Activated CD8-positive, alpha-beta memory T cell treated with anti-CD3 and anti-CD28 coated beads for 48 hours (primary cell): ENCODE measurements at regions not wholly inside any gene's neighbourhood (a gene's known extent, or its start where the extent isn't known, plus 50 kb on each side); places are given as distances from the start of the nearest gene placed in this dataset.

ENCODE experiments used
- DNase-seq, 3 experiments: peaks; one replicate each; pipeline ENCODE4 v3.0.0-alpha.2; 2020; ENCODE audit warnings: low read depth in 2 of 3, low spot score in 2 of 3

DNA sequence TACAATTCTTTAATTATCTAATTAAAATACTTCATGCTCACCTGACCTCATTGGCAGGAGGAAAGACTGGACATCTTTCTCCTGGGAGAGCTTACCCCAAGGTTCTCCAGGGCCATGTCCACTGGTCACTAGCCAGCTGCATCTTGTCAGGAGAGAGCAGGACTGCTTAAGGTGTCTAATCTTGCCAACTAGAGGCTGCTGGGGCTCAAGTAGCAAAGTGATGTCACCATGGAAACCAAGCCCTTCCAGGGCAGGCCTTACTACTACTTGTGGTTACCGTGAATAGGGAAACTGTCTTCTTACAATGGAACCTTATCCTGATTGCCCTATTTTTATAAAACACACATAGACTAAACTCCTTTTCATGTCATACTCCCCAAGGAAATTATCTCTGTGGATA, 376.4 kb downstream of the SNAPC1 start:
- no peak for DNase-seq

DNA sequence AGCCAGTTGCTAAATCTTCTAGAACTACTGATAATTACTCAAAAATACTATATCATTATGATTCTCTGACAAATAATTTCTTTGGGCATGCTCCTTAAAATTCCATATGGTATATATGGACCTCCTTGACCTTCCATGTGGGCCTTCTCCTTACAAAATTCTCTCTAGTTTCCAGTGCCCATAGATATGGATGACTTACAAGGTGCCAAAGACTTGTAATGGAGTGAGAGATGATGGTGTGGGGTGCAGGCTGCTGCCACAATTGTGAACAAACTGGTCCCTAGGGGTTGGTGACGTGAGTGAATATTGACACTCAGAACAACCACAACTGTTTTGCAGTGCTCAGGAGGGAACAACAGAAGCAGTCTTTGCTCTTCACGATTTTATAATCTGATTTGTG, 378.9 kb downstream of the SNAPC1 start:
- DNase-seq: no peak

DNA sequence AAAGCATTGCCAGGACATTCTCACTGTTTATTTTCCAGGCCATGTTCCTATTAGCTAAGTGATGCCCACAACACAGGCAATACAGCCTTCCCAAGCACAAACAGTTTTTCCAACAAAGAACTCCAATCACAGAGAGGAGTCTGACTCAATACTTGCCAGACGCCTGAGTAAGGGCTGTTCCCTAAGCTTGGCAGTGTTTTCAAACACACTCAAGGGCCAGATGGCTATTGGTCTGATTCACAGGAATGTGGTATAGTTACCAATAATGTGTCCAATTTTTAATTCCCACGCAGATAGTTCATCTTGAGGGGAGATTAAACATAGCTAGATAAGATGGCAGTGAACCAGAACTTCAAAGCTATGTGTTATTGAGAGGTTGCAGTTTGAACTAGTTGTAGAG, 381.0 kb downstream of the SNAPC1 start:
- DNase-seq: no peak

DNA sequence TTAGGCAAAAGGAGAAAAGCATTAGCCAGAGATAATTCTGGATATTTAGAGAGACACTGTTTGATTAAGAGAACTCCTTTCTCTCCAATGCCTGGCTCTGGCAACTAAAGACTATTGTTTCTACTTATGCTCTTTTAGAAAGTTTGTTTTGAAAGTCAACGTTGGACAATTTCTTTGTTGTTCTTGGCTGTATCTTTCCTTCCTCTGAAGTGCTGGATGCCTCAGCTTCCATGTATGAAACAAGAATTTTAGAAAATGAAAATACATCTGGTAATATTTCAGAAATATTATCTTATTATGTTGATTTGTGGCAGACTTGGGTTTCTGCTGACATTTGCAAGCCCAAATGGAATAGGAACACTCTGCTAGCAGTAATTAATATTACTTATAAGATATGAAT, 382.6 kb downstream of the SNAPC1 start:
- DNase-seq: no peak

DNA sequence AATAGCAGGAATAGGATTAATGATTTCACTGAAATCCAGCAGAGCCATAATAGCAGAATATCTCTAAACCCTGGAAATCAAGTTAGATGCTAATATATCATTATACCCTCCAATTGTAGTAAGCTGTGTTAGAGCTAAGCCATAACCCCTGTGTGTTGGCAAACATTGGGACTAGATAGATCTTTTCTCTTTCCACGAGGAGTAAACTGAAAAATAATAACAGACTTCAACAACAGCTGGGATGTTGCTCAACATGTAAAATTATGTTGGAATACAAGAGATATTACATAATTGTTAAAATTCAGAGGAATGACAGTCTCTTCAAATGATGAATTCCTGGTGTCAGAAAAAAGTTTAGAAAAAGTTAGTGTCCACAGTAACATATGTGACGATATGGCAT, 383.8 kb downstream of the SNAPC1 start:
- DNase-seq: no peak

DNA sequence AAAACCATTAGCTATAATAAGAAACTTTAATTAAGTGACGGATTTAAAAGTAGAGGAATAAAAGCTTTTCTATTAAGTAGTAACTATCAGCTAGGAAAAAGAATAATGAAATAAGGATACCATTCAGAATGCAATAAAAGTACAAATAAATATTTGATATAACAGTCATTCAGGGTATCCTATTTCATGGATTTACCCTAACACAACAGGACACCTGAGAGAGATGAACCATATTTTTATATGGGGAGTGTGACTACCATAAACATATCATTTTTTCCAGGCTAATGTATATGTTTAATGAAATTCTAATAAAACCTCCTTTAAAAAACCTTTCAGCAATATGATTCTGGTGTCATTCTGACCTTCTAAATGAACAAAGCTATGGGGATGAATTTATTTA, 393.8 kb downstream of the SNAPC1 start:
- DNase-seq: no peak

DNA sequence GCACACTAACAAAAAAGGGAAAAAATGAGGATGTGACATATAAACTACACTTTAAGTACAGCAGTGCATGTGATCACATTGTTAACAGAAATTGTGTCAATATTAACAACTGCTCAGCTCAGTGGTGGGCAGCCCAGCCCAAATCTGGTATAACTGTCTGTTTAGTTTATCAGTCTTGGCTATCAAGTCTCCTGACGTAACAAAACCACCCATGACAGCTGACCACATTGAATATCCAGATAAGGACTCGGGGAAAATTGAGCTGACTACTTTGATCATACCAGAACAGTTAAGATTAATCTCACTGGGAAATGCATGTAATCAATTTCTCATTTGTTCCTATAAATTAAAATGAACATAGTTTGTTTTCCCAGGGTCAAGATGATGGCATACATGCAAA, 396.6 kb downstream of the SNAPC1 start:
- no peak for DNase-seq

DNA sequence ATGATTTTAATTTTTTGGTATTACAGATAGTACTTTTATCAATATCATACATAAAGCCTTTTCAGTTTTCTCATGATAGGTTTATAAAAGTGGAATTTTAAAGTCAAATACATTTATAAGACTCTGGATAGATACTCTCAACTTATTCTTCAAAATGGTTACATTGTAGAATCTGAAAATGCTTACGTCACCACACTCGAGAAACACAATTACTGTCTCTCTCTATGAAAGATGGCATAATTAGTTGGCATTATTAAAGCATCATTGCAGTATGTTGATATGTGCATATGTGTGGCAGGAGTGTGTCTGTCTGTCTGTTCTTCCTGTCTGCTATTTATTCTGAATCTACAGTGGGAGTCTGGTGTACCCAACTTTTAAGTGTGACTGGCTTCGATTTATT, 397.1 kb downstream of the SNAPC1 start:
- DNase-seq: no peak

DNA sequence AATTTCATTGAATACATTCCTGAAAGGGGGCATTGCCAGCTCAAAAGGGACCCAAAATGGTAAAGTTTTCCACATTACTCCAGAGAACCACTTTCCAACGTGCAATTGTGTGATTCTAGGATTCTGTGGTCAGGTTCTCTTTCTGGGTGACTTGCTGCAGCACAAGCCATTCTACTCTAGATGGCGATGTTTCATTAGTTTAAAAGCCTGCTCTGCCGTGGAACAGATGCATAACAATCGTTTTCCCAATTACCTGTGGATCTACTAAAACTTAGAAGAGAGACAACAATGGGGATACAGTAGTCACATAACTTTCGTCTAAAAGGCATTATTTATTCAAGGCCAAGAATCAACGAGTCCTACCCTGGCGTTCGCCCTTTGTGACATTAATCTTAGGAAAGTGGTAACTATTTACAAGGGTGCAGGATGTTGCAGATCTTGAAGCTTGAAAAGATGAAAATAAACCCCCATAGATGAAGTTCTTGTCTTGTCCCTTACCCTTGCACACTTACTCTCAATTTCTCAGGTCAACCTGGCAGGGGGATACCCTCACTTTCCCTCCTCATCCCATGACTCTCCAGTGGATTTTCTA, 400.9 kb downstream of the SNAPC1 start:
- DNase-seq: no peak

DNA sequence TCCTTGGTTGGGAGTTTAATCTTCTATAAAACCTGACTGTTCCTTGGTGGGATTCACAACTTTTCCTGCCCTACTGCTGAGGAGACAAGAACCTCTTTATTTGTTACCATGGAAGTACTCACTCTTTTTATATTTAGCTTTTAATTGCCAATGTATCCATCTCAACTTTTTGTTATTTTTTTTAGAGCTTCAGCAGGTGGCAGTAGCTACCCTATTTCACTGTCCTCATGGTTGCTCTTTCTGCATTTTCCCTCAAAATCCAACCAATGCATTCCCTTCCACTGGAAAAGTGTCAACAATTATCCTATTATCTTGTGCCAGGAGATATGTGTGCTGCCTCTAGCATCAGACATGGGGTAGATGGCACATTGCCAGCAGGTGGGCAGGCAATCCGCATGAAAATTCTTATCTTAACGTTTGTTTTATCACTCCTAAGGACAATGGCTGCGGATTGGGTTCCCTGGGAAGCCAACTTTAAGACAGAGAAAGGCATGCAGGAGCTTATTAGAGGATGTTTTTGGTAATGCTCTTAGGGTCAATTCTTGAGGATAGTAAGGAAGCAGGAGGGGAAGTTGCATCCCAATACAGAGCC, 406.4 kb downstream of the SNAPC1 start:
- DNase-seq: no peak

DNA sequence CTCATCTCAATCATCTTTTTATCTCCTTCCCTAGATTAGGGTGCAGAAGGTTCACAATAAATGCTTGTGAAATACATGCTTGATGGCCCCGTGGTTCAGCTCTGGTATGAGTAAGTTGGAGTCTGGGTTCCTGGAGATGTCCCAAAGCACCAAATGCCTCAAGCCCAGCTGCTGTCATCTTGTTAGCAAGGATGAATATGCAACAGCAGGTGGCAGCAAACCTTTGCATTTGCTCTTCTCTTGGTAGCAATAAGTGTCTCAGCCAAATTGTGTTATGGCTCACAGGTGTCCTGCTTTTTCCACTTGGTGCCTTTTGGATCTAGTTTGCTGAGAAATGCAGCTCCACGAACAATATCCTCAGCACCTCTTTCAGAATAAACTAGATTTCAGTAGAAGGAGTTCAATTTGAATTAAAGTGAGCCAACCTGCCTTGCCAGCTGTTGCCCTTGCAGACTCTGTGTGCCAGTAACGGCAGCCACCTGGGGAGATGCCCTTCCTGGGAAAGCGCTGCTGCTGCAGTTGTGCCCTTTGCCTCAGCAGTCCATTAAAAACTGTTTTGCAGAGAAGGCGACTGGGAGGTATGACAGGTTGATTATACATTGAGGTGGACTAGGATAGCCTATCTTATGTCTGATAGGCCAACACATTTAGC, 417.3 kb downstream of the SNAPC1 start:
- DNase-seq: no peak

DNA sequence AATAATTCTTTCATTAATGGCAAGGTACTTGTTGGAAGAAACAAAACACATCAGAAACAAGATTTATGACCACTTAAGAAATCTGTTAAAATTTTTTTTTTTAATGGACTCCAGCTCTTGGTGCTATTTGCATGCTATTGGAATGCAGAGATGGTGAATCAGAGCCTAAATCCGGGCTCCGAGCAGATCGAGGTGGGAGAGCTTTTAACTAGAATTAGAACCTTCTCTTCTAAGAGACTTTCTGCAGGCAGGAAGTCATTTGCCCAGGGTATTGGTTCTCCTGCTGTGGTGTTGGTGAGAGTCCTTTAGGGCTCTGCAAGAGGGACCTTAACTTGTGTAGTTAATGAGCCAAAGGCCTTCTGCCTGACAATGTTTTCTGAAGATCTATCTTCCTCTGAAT, 419.4 kb downstream of the SNAPC1 start:
- DNase-seq: no peak

DNA sequence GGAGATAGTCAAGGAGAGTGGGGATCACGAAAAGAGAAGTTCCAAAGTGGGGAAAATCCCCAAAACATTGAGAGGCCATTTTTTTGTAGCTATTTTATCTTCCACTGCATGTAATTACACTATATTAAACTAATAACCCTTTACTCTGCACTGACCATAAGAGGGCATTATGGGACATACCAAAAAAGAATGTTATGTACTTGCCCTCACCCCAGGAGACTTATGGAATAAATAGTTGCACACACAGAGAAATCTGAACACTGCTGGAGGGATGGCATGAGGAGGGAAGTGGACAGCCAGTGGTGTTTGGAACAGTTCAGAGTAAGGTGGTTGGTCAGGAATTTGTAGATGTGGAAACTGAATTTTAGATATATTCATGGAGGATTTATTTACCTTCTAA, 422.9 kb downstream of the SNAPC1 start:
- DNase-seq: no peak

DNA sequence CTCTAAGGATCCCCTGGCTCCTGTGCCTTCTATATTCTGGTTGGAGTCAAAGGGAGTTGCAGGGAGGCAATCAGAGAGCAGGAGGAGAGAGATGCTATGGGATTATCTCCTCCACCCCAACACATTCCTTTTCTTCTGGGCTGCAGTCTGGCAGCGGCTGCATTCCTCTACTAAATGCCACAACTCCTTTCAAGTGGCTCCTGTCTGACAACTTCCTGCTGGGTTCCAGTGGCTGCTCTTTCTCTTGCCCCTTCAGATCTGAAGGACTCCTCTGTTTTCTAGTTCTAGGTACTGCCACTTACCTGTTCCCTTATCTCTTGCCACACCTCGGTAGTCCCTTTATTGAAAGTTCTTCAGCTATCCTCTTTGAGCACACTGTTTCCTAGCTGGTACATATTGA, 425.0 kb downstream of the SNAPC1 start:
- no peak for DNase-seq

DNA sequence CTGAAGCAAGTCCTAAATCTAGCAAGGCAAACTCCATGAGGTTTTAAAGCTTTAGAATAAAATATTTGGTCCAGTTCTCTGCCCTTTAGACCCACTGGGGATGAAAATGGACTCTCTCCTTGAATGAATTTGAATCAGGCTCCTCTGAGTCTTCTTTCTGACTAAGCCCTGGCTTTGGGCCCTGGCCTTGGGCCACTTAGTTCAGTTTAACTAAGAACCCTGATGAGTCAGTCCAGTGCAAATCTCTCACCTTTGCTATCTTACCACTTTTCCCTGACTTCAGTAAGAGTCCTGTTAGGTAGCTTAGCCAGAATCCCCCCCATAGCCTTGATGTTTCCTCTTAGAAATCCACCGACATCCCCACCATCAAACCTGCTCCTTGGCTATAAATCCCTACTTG, 427.5 kb downstream of the SNAPC1 start:
- no peak for DNase-seq

DNA sequence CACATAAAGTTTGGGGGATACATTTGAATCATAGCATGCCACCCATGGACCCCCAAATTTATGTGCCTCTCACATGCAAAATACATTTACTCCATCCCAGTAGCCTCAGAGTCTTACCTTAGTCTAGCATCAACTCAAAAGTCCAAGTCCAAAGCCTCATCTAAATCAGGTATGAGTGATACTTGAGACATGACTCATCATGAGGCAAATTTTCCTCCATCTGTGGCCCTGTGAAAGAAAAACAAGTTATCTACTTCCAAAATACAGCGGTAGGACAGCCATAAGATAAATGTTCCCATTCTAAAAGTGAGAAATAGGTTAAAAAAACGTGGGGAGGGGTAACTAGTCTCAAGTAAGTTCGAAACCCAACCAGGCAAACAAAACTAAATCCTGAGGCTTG, 444.2 kb downstream of the SNAPC1 start:
- DNase-seq: no peak

DNA sequence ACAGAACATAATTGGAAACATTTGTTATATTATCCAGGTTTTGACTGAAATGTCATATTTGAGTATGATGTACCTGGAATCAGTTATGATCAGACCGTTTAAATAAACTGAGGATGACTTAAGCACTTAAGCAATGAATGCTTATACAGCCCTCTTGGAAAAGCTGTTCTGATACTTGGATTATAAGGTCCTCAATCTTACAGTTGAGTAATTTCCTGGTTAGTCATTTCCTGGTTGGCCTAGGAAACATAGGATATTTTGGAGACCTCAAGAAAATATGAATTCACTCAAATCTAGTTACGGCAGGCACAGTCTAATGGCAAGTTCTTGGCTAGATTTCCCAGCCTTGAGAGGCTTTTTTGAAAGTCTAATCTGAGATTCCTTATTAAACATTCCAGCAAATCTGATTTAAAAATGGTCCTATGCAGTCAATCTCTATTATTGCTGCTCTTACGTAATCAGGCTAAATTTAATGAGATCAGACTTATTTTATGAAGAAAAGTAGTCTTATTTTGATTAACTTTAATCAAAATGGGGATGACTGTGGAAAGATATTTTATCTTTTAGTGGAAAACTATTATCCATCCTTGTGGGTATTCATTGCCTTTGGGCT, 447.2 kb downstream of the SNAPC1 start:
- DNase-seq: no peak

DNA sequence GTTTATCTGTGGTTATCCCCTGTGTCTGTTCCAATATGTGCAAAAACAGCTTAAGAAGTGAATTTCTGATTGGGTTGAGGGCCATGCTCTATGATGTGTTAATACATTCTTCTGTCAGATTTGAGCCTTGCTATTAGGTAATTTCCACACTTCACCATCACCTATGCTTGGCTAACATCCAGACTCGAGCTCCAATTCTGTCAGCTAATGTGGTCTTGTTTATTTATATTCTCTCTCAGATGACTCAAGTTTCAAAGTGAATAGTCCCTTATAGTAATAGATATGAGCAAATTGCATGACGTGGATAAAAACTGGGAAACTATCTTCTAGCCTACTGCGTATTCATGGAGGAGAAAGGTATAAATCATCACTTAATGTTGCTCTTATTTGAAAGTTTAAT, 451.3 kb downstream of the SNAPC1 start:
- DNase-seq: no peak

DNA sequence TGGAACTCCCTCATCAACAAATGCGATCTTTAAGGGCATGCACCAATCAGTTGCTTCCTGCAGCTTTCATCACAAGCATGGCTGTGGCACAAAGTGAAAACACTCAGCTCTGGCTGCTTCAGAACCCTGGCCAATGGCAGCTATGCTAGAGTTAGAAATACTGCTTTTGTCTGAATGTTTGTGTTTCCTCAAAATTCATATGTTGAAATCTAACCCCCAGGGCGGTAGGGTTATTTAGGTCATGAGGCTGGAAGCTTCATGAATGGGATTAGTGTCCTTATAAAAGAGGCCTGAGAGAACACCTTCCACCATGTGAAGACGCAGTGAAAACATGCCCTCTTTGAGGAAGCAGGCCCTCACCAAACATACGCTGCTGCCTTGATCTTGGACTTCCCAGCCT, 453.9 kb downstream of the SNAPC1 start:
- DNase-seq: no peak

DNA sequence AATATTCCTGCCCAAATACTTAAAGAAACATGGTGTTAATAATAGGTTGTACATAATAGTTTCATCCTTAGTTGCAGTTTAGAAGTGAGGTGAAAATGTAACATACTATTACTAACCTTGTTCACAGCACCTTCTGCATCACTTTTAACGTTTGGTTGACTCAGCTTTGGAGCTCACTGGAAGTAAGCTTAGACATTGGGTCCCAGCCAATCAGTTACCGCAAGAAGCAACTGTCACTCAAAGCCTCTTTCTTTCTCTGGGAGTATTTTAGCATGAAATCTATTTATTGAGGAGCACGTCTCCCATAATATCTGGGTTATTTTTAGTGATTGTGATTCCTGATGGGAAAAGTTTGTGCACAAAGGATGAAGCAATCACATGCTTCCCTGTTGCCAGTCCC, 472.6 kb downstream of the SNAPC1 start:
- DNase-seq: no peak

DNA sequence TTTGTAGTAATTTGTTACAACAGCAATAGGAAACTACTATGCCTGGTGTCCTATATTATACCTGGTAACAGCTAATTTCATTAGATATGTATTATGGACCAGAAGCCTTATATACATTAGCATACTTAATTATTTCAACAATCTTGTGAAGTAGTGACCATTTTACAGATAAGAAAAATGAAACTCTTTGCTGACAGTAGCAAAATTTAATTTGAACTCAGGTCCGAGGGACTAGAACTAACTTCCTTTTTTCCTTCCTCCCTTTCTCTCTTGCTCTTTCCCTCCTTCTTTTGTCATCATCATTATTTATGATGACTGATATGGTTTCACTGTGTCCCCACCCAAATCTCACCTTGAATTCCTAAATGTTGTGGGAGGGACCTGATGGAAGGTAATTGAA, 482.0 kb downstream of the SNAPC1 start:
- no peak for DNase-seq

DNA sequence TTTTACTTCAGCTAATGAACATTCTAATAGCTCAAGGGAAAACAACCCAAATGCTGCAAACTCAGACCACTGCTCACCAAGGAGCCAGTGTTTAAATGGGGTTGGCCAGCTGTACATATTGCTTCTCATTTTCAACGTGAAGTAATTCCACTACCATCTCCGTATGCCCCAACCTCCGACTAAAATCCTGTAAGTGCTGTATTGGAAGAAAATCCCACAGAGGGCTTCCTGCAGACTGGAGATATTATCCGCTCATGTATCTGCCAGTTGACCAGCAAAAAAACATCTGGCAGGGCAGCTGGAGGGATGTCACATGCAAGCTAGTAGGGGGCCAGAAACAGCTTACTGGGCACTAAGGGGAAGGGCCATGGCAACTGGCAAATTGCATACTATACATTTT, 485.0 kb downstream of the SNAPC1 start:
- no peak for DNase-seq

DNA sequence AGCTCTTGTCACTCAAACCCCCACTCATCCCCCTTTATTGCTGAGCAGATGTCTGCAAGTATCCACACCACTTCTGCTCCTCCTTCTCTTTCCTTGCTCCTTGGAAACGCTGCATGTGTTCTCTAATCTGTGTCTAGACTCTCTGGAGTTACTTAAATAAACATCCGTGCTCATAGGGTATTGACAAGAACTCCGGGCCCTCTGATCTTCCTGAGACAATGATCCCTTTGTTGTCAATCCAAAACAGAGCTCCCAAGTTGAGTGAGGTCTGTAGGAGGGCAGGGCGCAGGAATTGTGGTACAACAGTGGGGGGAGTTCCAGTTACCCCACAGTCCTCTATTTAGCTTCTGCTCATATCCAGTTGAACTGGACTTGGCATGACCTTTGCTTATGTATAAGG, 489.0 kb downstream of the SNAPC1 start:
- no peak for DNase-seq
